Iris pigment epithelial cell (primary cell): ENCODE measurements at regions not wholly inside any gene's neighbourhood (a gene's known extent, or its start where the extent isn't known, plus 50 kb on each side); places are given as distances from the start of the nearest gene placed in this dataset.

Experiments
- DNase-seq: peaks from one replicate; pipeline ENCODE4 v3.0.0-alpha.2; 2011; ENCODE audit warnings: low read depth

DNA sequence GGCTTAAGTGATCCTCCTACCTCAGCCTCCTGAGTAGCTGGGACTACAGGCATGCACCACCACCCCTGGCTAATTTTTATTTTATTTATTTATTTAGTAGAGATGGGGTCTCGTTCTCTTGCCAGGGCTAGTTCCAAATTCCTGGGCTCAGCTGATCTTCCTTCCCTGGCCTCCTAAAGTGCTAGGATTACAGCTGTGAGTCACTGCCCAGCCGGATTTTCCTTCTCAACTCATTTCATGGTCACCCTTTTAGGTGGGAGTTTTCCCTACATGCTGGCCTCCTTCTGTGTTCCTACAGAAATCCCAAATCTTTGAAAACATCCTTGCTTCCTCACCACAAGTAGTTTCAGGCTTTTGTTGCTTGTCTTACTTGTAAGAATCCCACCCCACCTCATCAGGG, 102.1 kb upstream of the SIAH1 start:
- peak; percentile 29 for DNase-seq

DNA sequence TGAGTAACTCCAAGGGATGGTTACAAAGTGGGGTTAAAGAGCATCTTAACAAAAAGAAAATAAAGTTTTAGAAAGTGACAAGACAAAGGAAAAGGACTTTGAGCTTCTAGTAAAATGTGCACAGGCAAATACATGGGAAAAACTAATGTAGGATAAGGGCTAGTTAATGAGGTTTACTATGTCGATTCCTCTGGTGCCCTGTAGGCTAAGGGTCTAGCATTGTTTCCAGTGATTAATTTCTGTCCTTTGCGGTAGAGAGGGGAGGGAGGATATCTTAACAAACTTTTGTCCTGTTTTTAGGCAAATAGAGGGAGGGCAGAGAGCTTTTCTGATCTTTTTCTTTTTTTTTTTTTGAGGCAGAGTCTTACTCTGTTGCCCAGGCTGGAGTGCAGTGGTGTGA, 96.6 kb upstream of the SIAH1 start:
- DNase-seq, result no peak

- DNase-seq, result no peak
Observed at GRCh38 chr16:48481211-48481610, 96.0 kb upstream of the SIAH1 start.

DNA sequence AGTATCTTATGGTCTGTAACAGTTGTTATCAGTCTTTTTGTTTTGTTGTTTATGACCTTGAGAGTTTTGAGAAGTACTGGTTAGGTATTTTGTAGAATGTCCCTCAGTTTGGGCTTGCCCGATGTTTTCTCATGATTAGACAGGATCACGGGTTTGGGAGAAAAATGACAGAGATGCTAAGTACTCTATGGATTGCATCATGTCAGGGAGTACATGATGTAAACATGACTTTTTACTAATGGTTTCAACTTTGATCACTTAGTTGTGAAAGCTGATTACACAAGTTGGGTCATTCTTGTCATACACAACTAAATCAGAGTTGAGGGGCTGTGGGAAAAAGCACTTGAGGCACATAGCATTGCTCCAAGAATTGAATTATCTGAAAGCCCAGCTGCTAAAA, 94.7 kb upstream of the SIAH1 start:
- peak; percentile 81 for DNase-seq

DNA sequence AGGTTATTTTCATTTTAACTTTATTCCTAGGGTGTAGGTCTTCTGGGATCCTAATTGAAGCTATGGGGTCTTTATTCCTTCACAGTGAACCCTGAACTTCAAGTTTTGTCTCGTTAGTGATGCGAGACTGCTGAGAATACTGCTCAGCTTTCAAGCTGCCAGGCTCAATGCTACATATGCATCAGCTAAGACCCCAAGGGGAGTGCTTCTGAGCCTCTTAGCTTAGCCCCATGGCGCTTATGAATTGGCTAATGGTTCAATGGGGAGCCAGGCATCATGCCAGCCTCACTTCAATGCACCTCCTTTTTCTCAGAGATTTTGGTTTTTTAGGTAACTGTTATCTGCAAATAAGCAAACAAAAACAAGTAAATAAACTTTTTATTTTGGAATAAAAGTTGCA, 94.1 kb upstream of the SIAH1 start:
- no peak for DNase-seq

DNA sequence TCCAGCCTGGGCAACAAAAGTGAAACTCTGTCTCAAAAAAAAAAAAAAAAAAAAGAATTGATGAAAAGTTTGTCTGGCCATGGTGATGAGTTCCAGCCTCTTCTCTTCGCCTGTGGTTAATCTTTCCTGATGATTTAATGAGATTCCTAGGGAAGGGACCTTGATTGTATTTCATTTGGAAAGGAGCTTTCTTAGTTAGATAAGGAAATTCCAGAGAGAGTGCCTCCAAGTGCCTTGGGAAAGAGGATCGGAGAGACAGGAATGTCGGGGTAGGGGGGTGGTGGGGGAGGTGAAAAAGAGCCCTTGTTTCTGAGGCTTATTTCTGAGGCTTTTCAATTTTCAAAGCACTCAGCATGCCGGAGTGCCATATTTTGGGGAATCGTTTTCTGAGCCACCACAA, 93.2 kb upstream of the SIAH1 start:
- DNase-seq, result no peak

DNA sequence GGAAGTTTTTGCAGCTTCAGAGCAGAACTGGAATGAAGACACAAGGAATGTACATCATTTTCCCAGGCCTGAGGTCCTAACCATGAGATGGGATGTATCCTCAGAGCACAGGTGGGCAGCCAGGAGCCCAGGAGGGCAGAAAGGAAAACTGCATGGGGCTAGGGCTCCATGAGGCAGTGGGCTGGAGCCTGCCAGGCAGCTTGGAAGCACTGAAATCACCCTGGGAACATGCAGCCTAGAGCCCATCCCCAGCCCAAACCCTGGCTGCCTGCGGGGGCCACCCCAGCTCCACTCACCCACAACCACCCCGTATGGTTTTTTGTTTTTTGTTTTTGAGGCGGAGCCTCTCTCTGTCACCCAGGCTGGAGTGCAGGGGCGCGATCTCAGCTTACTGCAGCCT, 86.2 kb upstream of the SIAH1 start:
- DNase-seq, result no peak

GRCh38 chr16:48462106-48462740, 77.0 kb upstream of the SIAH1 start:
- DNase-seq, result peak; percentile 10

- no peak for DNase-seq
Observed at GRCh38 chr16:48459167-48459566, 74.0 kb upstream of the SIAH1 start.

DNA sequence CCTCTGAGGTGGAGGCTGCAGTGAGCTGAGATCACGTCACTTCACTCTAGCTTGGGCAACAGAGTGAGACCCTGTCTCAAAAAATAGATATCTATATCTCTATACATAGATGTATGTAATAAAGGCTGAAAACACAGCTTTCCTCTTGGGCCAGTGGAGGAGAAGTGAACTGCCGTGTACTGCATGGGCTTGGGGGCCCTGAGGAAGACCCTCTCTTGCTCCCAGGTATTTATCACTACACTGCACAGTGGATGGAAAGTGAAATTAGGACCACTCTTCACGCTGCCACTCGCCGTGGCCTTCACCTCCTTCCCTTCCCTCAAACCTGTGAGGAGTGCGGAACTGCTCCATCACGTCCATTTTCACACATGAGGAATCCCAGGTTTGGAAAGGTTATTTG, 68.8 kb upstream of the SIAH1 start:
- DNase-seq, result no peak

DNA sequence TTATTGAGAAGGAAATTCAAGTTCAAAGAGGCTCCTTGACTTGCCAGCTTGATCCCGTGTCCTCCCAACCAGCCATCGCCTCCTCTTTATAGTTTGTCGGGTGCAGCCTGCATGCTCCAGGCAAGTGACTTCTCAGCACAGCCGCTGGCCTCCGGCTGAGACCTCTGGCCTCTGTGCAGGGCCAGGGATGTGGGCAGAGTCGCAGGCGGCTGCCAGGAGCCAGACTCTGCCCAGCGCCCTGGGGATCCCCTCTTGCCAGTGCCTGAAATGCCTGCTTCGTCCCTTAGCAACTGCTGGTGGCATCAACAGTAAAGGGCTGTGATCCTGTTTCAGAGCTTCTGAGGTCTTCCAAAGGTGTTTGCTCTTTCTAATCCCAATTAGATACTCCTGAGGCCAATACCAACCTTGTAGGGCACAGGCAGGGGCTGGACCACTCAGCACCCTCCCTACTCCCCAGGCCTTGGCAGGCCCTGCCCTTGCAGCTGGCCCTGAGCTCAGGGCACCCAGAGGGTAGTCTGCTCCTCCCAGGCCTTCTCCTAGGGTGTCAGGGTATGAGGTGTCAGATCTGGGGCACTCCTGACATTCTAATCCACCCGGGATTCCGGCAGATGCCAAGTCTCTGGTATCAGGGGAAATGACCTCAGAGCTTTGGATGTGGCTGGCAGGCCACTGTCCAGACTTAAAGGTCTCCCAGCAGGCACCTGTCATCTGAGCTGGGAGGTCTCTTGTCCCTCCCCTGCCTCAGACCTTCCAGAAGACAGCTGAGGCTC, 68.0 kb upstream of the SIAH1 start:
- DNase-seq, result no peak

- DNase-seq, result no peak
Observed at GRCh38 chr16:48451323-48451722, 66.1 kb upstream of the SIAH1 start.

DNA sequence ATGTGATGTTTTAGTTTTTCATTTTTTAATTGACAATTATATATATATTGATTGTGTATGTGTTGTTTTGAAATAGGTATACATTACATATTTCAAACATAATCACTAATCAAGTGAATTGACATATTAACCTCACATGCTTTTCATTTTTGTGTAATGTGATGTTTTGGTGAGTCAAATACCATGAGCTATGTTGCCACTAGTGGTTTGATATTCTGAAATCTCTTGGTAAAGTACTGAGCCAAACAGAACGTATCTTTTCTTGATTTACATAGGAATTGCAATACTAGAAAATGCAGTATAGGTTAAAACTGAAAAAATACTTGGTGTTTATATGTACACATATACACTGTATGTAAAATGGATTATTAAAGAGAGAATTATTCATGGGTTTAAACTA, 65.2 kb upstream of the SIAH1 start:
- DNase-seq, result peak; percentile 42

DNA sequence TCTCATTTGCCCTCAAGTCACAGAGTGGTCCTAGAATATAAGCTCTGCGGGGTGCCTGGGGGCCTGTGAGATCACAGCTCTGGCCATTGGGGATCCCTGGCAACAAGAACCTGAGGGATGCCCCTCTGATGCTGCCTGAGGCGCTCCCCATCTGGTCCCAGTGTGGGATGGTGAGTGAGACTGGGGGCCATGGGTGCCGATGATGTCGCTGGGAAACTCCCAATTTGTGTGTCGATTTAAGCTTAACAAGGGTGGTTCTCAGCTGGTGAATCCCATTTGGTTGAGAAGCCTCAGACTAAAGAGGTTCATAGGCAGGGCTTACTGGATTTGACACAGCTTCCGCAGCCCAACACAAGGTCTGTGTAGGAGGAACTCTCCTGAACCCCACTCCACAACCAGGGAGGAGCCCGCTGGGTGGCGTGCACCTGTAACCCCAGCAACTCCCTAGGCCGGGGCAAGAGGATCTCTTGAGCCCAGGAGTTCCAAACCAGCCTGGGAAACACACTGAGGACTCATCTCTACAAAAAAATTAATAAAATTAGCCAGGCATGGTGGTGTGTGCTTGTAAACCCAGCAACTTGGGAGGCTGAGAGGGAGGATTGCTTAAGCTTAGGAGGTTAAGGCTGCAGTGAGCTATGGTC, 63.7 kb upstream of the SIAH1 start:
- DNase-seq, result no peak

DNA sequence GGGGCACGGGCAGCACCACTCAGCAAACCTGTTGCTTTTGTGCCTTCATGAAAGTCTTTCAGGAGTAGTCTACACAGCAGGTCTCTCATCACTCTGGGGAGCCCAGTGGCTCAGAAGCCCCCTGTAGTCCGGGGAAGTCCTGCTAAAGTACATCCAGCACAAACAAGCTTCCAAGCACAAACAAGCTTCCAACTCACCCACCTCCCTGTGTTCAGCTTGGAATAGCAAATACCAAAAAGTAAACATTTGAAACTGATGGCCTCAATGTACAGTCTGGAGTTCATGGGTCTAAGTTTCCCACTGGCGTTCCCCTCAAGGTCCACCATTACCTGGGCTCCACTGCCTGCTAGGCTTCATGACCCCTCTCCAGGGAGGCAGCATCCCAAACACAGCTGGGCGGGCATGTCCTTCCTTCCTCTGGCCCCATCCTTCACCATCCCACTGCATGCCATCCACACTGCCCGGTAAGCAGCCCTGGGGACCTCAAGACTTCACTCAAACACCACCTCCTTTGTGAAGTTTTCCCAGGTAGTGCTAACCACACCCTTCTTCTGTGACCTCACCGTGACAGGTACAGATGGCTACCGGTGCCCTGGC, 62.8 kb upstream of the SIAH1 start:
- no peak for DNase-seq

GRCh38 chr16:48447428-48447827, 62.2 kb upstream of the SIAH1 start:
- no peak for DNase-seq

GRCh38 chr16:48446534-48446920, 61.3 kb upstream of the SIAH1 start:
- DNase-seq, result no peak

DNA sequence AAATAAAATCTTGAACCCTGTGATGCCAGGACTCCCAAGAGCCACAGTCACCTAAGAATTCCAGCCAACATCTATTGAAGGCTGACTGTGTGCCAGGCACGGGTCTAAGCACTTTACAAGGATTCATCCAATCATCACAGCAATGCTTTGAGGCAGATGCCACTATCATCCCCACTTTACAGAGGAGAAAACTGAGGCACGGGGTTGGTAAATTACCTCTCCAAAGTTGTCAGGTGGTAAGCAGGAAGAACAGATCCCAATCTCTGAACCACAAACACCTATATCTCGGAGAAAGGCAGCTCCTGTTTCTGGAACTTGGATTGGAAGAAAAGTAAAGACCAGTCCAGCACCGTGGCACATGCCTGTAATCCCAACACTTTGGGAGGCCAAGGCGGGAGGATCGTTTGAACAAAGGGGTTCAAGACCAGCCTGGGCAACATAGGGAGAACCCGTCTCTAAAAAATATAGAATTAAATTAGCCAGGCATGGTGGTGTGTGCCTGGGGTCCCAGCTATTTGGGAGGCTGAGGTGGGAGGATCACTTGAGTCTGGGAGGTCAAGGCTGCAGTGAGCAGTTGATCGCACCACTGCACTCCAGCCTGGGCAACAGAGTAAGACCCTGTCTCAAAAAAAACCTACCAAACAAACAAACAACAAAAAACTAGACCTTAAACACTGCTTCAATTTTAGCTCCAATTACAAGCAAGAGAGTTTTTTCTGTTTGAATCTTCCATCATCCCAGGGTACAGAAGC, 60.7 kb upstream of the SIAH1 start:
- DNase-seq, result no peak

- peak; percentile 91 for DNase-seq
Observed at GRCh38 chr16:48444574-48444973, 59.4 kb upstream of the SIAH1 start.

DNA sequence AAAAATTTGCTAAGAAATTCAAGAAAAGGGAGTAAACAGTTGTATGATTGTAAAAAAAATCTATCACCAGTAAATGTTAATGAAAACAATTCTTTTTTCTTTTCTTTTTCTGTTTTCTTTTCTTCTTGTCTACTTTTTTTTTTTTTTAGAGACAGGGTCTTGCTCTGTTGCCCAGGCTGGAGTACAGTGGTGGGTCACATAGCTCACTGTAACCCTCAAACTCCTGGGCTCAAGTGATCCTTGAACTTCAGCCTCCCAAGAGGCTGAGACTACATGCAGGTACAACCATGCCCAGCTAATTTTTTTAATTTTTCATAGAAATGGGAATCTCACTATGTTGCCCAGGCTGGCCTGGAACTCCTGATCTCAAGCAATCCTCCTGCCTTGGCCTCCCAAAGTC, 57.2 kb upstream of the SIAH1 start:
- no peak for DNase-seq

DNA sequence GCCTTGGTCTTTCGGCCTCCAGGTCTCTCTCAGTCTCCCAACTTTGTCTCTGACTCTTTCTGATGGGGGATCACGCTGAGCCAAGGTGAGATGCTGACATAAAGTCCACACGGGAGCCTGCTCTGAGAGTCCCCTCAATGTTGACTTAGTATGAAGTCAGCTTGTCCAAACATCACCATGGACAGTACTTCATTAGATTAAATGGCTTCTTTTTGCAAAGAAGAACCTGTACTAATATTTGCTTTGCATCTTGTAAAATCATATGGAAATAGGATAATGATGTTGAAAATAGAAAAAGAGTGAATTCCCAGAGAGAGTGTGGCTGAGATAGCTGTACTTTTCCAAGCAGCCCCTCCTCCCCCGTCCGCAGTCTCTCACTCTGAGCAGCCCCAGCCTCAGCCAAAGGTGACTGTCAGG, 56.7 kb upstream of the SIAH1 start:
- DNase-seq, result no peak

DNA sequence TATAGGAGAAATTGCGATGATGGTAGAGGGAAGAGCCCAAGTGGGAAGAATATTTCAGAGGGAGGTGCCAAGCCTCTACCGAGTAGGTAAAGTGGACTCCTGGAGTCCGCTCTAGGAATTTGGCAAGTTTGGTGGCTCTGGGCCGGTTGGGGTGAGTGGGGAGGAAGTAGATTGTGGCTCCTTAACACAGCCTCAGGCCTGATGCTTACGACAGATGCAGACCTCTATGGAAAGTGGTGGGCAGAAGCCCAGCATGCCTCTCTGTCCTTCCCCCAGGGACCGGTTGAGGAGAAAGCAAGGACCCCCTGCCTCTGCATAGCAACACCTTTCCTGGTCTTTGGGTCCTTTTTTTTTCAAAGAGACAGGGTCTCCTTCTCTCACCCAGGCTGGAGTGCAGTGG, 55.9 kb upstream of the SIAH1 start:
- no peak for DNase-seq
